VCaP (cell line): ENCODE measurements at regions not wholly inside any gene's neighbourhood (a gene's known extent, or its start where the extent isn't known, plus 50 kb on each side); places are given as distances from the start of the nearest gene placed in this dataset.
A peak's percentile ranks its signal among the peaks of the same experiment; 100 is the strongest.

ENCODE experiments used
- H3K27ac ChIP-seq: fragments of 450-650 bp; 2 replicates; pipeline ENCODE4 v1.5.1; 2017
- CTCF ChIP-seq: fragments of 450-650 bp; conservative IDR thresholded peaks from 2 replicates; pipeline ENCODE4 v1.5.1; 2017; ENCODE audit warnings: mild to moderate bottlenecking, moderate library complexity

DNA sequence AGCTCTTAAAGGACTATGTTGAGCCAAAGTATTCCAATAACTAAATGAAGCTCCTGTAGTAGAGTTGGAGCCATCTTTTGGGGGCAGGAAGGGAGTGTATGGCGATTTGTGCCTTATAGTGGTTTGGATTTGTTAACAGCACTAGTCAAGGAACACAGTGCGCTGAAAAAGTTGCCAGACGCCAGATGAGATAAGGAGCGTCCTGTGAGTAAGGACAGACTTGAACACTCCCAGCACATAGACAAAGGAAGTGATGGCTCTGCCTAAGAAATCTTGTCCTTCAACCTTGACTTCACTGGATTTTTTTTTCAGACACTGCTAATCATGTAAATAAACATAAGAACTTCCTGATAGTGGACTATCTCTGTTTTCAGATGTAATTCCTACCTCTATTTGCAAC lies 136.9 kb downstream of the TRMT11 start:
- H3K27ac ChIP-seq, result peak overlapping the region; percentile 48
- no peak for TF ChIP-seq CTCF

GRCh38 chr6:126127659-126128058 lies 141.3 kb downstream of the TRMT11 start:
- TF ChIP-seq CTCF, result peak; percentile 28; the same call in 1 of the 2 replicates
- no peak overlapping the region for H3K27ac ChIP-seq

GRCh38 chr6:126131246-126131645 lies 144.9 kb downstream of the TRMT11 start:
- no peak overlapping the region for H3K27ac ChIP-seq
- TF ChIP-seq CTCF, result no peak

DNA sequence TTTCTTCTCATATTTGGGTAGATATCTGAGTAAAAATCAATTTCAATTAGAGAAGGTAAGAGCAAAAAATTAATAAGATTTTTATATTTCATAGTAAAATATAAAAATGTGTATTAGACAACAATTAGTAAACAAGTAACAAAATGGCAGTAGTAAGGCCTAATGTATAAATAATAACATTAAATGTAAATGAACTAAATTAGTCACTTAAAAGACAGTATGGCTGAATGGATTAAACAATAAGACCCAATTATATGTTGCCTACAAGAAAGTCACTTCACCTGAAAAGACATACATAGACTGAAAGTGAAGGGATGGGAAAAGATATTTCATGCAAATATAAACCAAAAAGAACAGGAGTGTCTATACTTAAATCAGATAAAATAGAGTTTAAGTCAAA lies 147.6 kb downstream of the TRMT11 start:
- no peak for TF ChIP-seq CTCF
- no peak overlapping the region for H3K27ac ChIP-seq

DNA sequence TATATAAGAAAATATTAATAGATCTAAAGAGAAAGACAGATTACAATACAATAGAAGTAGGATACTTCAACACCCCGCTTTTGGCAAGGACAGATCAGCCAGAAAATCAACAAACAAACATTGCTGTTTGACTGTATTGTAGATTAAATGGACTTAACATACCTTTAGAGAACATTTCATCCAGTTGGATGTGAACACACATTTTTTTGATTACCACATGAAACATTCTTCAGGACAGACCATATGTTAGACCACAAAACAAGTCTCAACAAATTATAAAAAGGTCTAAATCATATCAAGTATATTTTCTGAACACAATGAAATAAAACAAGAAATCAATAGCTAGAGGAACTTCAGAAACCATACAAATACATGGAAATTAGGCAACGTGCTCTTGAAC lies 148.2 kb downstream of the TRMT11 start:
- no peak overlapping the region for H3K27ac ChIP-seq
- no peak for TF ChIP-seq CTCF

- no peak for TF ChIP-seq CTCF
- H3K27ac ChIP-seq, result no peak overlapping the region
Observed at GRCh38 chr6:126140015-126140414, 153.7 kb downstream of the TRMT11 start.

- no peak for TF ChIP-seq CTCF
- no peak overlapping the region for H3K27ac ChIP-seq
Observed at GRCh38 chr6:126143761-126144251, 157.5 kb downstream of the TRMT11 start.
